ENCODE measurements at regions not wholly inside any gene's neighbourhood (a gene's known extent, or its start where the extent isn't known, plus 50 kb on each side); places are given as distances from the start of the nearest gene placed in this dataset.

DNA sequence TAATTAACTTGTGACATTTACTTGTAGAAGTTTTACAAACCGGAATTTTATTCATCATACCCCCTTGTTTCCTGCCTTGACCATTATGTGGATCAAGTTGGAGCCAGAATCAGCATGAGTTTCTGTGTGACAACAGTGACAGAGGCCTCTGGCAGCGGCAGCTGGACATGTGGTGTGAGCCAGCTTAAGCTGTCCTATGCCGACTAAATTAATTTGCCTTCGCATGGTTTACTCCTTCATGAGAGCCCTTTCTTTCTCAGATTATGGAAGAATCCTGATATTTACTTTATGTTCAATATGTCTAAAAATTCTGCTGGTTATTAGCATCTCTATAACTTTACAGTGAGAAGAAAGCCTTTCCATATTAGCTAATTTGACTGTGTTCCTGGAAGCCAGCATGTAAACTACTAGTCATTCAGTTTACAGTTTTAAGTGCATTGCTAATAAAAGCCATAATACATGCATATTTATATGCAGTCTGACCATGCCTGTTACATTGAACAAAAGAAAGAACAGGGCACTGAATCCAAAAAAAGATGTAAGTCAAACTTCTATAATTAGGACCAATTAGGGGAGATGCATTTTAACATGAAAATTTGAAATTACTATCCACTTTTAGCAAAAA, 495.8 kb upstream of the ACVR2A start:
- TF ChIP-seq SNAI2 (CRISPR knock-in tag; IDR thresholded peaks at IDR 0.05) (no peak), RARB (CRISPR knock-in tag; IDR thresholded peaks at IDR 0.05) (no peak)
